HG03095 (cell line): ENCODE measurements at regions not wholly inside any gene's neighbourhood (a gene's known extent, or its start where the extent isn't known, plus 50 kb on each side); places are given as distances from the start of the nearest gene placed in this dataset.
"Not testable (repeated sequence)": the region's sequence is repeated elsewhere in the genome, so short reads cannot be mapped to it uniquely, and the experiment has no call there.

Experiments
- ATAC-seq: cut with Tn5 transposase; IDR thresholded peaks from one replicate; pipeline ENCODE4 v1.9.1; 2021; ENCODE audit warnings: moderate library complexity; ENCODE audit not compliant: unreplicated experiment

DNA sequence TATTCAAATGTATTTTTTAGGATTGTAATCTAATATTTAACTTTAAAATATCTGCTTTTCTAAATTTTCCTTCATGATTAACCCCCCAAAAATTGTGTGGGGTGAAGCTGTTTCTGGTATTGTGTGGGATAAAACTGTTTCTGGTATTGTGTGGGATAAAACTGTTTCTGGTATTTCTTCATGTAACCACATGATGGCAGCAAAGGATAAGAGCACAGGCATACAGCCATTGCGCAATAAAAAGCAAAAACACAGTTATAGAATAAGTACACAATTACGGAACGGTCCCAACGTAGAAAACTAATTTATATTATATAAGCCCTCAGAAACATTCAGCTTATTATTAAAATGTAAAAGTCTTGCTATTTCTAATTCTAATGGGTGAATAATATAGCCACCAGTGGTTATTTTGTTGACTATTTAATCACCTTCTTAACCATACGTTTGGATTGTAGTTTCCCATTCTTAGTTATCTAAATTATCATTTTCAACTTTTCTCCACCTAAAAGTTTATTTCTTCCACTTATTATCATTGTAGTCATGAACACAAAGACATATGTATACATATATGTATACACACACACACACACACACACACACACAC is 333.9 kb upstream of the FSTL5 start:
- ATAC-seq, result peak; percentile 82

DNA sequence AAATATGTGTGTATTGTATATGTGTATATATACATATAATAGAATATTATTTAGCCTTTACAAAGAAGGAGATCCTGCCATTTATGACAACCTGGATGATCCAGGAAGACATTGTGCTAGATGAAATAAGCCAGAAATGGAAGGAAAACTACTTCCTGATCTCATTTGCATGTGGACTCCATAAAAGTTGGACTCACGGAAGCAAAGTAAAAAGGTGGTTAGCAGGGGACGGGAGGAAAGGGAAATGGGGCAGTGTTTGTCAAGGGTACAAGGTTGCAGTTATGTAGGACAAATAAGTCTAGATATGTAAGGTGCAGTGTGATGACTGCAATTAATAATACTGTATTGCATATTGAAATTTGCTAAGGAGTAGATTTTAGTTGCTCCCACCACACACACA is 331.1 kb upstream of the FSTL5 start:
- ATAC-seq, result no peak

DNA sequence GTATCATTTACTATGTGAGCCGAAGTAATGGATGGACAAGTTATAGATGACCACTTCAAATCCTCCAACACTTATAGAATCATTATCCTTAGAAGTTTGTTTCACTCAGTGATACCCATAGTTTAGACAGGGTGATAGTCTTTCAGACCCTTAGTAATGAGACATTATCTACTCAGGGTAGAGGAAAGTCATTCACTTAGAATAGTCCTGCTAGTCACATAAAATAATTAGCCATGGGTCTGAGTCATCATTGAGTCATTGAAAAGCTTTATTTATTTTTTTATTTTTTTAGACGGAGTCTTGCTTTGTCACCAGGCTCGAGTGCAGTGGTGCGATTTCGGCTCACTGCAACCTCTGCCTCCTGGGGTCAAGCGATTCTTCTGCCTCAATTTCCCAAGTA is 321.7 kb upstream of the FSTL5 start:
- no peak for ATAC-seq

DNA sequence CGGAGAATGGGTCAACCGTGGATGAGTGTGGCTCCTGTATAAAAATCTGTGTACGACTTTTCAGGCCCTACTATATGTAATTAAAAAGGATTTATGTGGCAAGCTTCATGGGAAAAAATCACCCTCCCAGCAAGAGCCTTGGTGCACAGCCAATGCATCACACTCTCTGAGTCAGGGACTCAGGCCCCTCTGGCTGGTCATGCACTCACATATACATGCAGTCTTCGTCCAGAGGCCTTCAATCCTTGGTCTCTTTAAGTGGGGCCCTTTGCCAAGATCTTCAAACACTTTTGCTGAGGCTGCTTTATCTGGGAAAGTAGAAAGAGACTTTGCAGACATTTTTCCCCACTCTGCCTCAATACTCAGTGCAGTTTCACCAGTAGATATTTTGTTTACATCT is 311.4 kb upstream of the FSTL5 start:
- ATAC-seq, result no peak

DNA sequence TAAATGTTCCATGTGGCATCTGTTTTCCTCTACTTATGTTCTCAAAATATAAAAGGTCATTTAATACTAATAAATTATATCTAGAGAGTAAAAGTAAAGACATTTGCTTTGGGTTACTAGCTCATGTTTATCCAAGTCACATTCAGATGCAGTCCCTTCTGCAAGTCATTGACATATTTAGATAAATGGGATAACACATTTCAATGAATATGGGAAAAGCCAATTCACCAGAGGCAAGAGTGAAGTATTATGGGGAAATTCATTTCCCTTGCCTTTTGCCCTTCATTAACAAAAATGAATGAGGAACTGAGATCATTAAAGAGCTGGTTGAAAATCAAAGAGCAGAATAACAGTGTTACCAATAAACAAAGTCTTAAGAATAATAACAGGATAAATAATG is 306.2 kb upstream of the FSTL5 start:
- ATAC-seq, result no peak

DNA sequence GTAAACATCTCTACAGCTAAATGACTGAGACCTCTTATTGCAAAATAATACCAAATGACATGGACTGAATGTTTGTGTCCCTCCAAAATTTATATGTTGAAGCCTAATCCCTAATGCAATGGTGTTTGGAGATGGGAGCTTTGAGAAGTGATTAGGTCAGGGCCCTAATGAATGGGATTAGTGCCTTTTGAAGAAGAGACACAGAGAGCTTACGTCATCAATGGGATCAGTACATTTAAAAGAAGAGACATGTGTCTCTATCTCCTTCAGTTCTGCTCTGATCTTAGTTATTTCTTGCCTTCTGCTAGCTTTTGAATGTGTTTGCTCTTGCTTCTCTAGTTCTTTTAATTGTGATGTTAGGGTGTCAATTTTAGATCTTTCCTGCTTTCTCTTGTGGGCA is 301.6 kb upstream of the FSTL5 start:
- ATAC-seq, result not testable (repeated sequence)

DNA sequence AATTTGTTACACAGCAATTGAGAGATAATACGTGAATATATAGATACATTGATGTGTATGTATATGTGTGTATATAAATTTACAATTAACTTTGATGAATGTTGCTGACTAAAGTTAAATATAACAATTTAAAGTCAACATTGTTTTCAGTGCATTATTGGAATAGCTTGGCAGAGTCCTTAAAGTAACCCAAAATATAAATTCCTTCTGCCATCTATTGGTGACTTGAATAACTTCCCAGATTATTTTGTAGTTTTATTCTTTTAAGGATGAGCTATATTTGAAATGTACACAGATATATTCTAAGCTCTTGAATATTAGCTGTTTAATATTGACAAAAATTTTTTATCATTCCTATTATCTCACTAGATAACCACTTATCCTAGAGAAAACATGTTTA is 298.2 kb upstream of the FSTL5 start:
- no peak for ATAC-seq

DNA sequence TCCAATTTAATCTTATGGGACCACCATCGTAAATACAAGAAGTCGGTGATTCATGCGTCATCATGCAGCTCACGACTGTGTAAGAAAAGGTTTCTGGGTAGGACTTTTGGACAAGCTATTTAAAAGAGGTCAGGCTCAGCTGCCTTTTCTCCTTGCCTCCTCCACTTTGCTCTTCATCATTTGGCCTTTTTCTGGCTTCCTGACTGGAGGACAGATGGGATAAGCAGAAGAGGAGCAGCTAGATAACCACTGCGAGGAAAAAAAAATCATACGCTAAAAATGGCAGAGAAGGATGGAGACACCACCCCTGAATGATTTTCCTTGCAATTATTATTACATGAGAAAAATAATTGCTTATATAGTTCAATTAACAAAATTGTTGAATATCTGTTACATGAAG is 294.3 kb upstream of the FSTL5 start:
- no peak for ATAC-seq

DNA sequence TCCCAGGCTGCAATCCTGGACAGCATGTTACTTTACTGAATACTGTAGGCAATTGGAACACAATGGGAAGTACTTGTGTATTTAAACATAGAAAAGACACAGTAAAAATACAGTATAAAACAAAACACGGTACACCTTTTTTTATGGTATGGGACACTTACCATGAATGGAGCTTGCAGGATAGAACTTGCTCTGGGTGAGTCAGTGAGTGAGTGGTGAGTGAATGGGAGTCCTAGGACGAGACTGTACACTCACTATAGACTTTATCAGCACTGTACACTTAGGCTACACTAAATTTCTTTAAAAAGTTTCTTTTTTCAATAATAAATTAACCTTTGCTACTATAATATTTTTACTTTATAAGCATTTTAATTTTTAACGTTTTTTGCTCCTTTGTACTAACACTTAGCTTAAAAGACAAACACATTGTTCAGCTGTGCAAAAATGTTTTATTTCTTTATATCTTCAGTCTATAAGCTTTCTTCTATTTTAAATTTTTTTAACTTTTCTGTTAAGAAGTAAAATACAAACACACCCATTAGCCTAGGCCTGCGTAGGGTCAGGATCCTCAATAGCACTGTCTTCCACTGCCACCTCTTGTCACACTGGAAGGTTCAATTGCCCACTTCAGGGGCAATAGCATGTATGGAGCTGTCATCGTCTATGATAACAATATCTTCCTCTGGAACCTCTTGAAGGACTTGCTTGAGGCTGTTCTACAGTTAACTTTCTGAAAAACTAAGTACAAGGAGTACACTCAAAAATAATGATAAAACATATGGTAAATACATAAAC is 293.5 kb upstream of the FSTL5 start:
- ATAC-seq, result no peak

DNA sequence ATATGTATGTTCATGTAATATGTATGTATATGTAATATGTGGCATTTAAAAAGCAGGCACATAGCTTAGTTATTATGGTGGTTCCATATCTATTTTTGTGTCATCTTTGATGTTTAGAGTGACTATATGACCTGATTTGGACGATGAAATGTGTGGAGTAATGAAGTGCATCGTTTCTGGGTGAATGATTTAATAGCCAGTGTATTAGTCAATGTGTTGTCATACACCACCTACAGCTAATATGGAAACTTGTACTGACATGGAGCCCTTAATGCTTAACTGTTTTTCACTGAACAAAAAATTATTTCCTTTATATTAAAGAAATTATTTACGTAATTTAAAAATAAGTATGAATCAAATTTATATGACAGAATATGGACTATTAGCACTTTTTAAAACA is 292.3 kb upstream of the FSTL5 start:
- ATAC-seq, result no peak

DNA sequence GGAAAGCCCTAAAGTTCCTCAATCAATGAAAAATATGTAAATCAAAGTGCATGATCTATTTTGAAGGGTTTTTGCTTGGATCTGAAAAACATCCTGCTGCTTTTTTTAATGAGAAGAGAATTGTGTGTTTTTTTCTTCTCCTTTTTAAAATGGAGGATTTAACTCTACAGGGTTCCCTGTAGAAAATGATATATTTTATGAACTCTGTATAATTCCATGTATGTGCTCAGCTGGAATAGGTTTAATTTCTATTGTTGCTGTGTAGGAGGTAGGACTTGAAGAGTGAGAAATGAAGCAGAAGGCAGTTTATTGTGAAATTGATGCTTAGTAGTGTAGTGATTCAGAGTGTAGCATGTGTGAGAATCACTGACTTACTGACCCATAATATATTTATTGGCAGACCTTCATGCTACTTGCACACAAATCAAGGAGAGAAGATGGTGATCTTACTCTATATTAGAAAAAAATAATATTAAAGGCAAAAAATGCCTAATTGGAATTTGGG is 286.8 kb upstream of the FSTL5 start:
- no peak for ATAC-seq

DNA sequence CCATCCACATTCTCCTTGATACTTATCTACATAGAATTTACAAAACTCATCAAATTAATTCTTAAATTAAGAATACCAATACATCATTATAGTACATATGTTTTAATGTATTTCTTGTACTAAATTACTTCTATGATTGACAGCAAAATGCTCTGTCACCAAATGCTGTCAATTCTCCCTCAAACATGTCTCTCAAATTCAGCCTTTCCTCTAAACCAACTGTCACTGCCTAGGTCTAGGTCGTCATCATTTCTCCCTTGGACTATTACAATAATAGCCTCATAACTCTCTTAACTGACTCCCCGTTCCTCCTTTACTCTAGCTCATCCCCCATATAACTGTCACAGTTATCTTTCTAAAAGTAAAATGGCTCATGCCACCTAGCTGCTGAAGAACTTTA is 279.7 kb upstream of the FSTL5 start:
- no peak for ATAC-seq

DNA sequence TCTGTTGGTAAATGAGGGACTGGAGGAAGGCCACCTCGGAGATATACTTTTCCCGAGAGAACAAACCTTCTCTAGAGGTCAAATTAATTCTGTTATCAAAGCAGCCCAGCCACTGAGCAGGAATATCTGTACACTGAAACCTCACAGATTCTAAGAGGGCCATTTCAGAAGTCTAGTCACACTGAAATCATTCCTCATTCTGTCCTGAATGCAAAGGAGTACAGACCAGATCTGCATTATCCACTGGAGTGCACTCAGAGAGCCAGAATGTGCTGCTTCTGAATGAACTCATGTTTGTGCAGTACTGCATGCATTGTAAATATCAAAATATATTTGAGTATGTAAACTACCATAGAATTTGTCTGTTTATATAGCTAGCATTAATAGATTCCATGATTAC is 278.3 kb upstream of the FSTL5 start:
- ATAC-seq, result no peak

DNA sequence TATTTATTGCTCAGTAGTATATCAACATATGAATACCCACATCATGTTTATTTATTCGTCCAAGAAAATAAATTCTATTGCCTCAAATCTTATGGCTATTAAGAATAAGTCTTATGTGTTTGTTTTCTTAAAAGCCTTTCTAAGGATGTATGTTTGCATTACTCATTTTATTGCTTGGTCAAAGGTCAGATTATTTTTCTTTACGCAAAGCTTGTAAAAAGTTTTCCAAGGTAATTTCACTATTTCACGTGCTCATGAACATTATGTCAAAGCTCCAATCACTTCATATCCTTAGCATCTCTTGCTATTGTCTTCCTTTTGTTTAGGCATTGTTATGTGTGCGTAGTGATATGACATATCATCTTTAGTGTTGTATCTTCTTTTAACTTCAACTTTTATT is 258.5 kb upstream of the FSTL5 start:
- no peak for ATAC-seq

DNA sequence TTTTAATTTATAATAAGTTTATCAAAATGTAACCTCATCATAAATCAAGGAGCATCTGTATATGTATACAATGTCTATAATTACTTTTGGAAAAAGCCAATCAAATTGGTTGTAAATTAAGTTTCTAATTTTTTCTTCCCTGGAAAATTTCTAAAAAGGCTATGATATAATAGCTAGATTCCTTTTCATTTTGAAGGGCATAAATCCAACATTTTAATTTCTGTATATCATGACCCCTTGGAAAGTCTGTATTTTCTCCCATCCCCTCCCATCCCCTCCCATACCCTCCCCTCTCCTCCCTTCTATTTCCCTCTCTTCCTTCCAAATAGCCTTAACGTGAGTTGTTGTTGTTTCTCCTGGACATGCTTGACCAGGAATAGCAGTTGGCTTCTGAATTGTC is 247.1 kb upstream of the FSTL5 start:
- no peak for ATAC-seq

DNA sequence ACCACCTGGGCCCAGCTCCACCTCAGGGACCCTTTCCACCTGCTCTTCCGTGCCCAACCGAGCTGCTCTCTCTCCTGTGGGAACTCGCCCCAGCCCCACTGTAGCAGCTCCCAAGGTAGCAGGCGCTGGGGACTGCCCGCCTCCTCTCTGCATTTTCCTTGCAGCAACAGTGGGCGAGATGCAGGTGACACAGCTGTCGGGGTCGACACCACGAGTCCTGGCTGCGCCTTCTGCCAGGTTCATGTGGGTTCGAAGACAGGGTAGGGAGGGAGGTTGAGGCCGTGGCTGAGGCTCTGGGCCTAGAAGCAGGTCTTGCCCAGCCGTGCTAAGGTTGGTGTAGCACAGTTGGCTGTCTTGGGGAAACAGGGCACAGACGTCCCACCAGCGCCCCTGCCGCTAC is 245.2 kb upstream of the FSTL5 start:
- ATAC-seq, result no peak

DNA sequence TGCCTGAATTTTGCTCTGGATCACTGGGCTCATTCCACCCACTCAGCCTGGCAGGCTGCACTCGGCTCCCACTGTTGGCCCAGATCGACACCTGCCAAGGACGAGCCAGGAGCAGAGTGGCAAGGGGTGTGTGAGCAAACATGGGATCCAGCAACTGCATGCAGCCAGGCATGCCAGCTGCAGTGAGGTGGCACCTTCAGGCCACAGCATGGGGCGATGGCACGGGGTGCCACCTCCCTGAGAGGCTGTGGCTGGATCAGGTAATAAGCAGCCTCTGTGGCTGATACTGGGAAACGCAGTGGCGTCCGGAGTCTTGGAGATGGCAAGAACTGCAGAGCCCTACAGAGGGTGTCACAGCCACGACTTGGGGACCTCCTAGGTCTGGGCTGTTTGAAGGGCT is 244.5 kb upstream of the FSTL5 start:
- ATAC-seq, result no peak

DNA sequence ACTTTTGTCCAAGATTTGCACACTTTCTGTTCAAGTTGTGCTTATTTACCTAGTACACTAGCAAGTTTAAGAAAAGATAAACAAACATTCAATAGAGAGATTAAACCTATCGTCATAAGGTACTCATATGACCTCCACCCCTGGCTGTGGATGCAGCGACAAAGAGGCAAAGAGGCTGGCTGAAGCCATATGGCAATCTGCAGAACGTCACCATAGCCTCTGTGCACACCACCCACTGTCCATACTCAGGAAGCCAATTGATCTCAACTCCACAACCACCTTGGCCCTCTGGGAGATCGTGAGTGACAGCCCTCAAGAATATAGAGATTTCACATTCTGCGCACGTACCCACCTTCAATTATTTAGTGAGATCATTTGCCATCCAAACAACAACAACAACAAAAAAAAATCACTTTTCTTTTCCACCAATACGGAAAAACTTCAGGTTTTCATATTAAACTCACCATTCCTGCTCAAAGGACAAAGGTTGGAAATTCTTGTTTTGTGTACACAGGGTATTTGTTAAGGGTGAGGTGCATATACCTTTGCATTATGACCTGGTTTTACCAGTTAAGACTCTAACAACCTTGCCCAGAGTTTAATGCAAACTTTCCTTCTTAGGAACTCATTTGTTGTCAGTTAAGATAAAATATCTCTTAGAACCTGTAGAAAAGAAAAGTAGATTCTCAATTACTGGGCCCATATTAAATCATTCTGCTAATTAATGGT is 243.0 kb upstream of the FSTL5 start:
- no peak for ATAC-seq

DNA sequence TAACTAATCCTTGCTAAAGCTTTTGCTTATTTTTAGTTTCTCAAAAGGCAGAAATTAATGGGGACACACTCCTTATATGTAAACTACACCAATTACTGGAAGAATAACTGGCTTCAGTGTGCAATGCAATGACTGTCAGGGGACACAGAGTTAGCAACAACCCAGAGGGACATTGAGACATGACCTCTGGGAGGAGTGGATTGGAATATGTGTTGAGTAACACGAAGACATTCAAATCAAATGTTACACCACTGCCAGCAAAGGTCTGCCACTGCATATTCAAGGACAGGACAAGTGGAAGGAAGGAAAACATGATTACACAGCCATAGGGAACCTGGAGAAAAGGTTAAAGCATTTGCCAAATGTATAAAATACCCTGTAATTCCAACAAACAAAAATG is 240.1 kb upstream of the FSTL5 start:
- no peak for ATAC-seq

DNA sequence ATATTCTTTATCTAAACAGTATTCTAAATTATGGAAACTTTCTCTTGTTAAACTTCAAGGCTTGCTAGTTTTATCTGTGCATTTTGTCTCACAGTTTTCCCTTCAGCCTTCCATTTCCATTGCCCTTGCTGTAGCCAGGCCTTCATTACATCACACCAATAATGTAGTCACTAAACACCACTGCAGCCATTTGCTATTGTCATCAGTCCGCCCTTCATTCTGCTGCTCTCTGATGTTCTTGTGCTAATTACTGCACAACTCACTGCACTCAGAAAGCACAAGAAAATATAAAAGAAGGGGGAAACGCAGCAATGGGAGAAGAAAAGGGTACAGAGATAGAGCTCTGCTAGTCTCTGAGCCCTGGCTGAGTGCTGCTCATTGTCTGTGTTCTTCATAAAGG is 239.6 kb upstream of the FSTL5 start:
- ATAC-seq, result no peak

DNA sequence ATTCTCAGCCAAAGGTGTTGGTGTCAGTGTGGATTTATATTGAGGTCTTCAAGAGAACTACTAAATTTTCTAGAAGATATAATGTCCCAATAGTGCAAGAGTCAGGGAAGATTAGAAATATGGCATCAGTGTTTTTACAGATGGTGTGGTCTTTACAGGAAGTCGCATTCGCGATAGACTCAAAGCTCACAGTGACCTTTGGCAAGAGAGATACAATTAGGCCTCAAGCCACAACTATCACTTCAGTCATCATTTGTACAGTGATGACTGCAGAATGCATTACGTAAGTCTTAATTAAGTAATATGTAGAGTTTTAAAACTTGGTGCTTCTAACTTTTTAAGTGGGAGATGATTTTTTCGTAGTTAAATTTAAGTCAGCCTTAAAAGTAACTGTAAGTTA is 237.2 kb upstream of the FSTL5 start:
- no peak for ATAC-seq

DNA sequence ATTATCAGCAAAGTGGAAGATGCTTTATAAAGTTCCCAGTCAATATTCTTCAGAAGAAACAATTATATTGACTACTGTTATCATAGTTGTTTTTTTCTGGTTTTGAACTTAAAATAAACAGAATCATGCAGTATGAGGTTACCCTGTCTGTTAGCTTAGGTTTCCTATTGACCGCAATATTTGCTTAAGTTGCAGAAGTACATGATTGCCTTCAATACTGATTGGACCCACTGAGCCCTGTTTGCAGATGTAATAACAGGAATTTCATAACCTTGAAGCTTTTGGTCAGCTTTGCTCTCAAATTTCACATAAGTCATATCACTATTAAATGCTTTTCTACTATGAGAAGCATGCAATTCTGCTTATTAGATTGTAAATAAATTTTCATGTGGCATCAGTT is 229.1 kb upstream of the FSTL5 start:
- ATAC-seq, result no peak
